GM12892 (cell line): ENCODE measurements at regions not wholly inside any gene's neighbourhood (a gene's known extent, or its start where the extent isn't known, plus 50 kb on each side); places are given as distances from the start of the nearest gene placed in this dataset.

Experiments used
- POLR2A ChIP-seq: IDR thresholded peaks from 2 replicates; pipeline ENCODE4 v1.6.1; 2011; ENCODE audit warnings: low read depth, low read length, control low read depth
- POLR2AphosphoS5 ChIP-seq: IDR thresholded peaks from 2 replicates; pipeline ENCODE4 v1.6.1; 2011; ENCODE audit warnings: low read depth, low read length, control low read depth

DNA sequence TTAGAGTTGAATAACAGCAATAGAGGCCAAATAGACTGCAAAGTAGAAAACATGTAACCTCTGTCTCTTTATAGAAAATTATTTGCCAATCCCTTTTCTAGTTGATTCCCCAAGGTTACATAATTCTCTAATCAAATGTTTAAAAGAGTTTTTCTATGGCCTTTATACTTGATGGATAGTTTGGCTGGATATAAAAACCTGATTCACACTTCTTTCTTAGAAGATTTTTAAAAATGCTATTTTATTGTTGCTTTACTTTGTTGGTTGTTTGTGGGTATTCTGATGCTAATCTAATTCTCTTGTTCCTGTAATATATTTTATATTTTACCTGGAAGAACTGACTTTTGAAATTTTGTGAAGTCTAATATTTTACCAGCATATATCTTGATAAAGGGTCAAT, 331.1 kb upstream of the MTPN start:
- TF ChIP-seq POLR2A (no peak), POLR2AphosphoS5 (no peak)
